ENCODE measurements at regions not wholly inside any gene's neighbourhood (a gene's known extent, or its start where the extent isn't known, plus 50 kb on each side); places are given as distances from the start of the nearest gene placed in this dataset.

GRCh38 chr10:81680359-81680758 is 194.6 kb upstream of the NRG3 start:
- Histone ChIP-seq H3K27ac (no peak overlapping the region), H3K4me1 (no peaks in the 10 kb centered on the region), H3K4me3 (no peak overlapping the region), H3K36me3 (no peaks in the 10 kb centered on the region), H3K9me3 (no peaks in the 10 kb centered on the region), H3K27me3 (no peaks in the 10 kb centered on the region)
- TF ChIP-seq EP300 (IDR thresholded peaks at IDR 0.05), result no peak
- TF ChIP-seq POLR2A (IDR thresholded peaks at IDR 0.05), result no peak
- TF ChIP-seq CTCF (IDR thresholded peaks at IDR 0.05), result no peak
- no peak for TF ChIP-seq POLR2AphosphoS5 (IDR thresholded peaks at IDR 0.05)
- WGBS, 2 donors (ENCODE audit: low coverage in 1 of 2), result 57% methylated on average over 1 of the region's 1 CpG; no CpG with 5 or more reads in 1 of the 2 donors
- ATAC-seq, result no peak

DNA sequence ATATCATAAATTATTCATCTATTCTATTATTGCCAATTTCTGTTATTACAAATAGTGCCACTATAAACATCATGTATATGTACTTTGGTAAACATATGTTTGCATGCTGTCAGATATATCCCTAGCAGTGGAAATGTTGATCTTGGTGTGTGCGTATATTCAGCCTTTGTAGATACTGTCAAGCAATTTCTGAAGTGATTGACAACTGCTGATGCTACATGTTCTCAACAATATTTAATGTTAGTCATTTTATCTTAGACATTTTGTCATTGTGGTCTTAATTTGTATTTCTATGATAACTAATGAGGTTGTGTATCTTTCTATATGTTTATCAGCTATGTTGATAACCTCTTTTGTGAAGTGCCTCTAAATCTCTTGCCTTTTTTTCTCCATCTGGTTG is 186.5 kb upstream of the NRG3 start:
- TF ChIP-seq POLR2A (IDR thresholded peaks at IDR 0.05) (no peak), CTCF (IDR thresholded peaks at IDR 0.05) (no peak), EP300 (IDR thresholded peaks at IDR 0.05) (no peak), POLR2AphosphoS5 (IDR thresholded peaks at IDR 0.05) (no peak)
- ATAC-seq, result no peak
- Histone ChIP-seq H3K4me3 (no peak overlapping the region), H3K27ac (no peak overlapping the region), H3K9me3 (no peaks in the 10 kb centered on the region), H3K4me1 (no peaks in the 10 kb centered on the region), H3K36me3 (no peaks in the 10 kb centered on the region), H3K27me3 (no peaks in the 10 kb centered on the region)
- 83 to 100% methylated on average over 1 of the region's 1 CpG for WGBS, 2 donors (ENCODE audit: low coverage in 1 of 2)

DNA sequence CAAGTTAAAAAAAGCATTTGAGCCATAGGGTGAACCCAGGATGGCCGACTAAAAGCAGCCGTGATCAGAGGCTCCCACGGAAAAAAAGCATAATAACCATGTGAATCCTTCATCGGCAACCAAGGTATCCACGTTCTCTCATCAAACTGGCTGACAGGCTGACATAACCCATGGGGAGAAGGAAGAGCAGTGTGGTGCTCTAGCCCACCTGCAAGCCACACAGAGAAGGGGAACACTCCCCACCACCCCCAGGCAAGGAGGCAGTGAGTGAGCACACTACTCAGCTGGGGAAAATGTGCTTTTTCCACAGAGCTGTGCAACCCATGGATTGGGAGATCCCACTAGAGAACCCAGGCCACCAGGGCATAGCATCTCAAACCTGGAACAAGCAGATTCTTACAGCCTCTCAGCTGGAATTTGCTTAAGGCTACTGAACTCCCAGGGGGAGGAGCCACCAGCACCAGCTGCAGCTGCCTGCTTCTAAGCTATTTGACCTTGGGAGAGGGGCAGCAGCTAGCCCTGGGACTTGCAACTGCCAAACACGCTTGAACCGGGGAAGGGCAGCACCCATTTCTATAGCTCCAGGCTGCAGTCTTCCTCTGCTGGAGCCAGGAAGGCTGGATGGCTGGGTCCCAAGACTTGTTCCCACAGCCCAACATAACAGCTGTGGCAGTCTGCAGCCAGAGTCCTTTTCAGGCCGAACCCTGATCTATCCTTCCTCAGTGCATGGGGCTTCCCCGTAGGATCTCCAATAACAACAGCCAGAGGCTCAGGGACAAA is 178.2 kb upstream of the NRG3 start:
- no peaks in the 10 kb centered on the region for H3K36me3 ChIP-seq
- ATAC-seq, result no peak
- no peak overlapping the region for H3K4me3 ChIP-seq
- WGBS, 2 donors (ENCODE audit: low coverage in 1 of 2), result 59 to 60% methylated on average over 5 of the region's 9 CpGs
- H3K27ac ChIP-seq, result no peak overlapping the region
- H3K27me3 ChIP-seq, result no peaks in the 10 kb centered on the region
- TF ChIP-seq CTCF (IDR thresholded peaks at IDR 0.05) (no peak), POLR2A (IDR thresholded peaks at IDR 0.05) (no peak), EP300 (IDR thresholded peaks at IDR 0.05) (no peak), POLR2AphosphoS5 (IDR thresholded peaks at IDR 0.05) (no peak)
- H3K4me1 ChIP-seq, result no peaks in the 10 kb centered on the region
- H3K9me3 ChIP-seq, result peaks cover 0 to 20% (median 0%) of the 10 kb centered on the region in 3 donors

DNA sequence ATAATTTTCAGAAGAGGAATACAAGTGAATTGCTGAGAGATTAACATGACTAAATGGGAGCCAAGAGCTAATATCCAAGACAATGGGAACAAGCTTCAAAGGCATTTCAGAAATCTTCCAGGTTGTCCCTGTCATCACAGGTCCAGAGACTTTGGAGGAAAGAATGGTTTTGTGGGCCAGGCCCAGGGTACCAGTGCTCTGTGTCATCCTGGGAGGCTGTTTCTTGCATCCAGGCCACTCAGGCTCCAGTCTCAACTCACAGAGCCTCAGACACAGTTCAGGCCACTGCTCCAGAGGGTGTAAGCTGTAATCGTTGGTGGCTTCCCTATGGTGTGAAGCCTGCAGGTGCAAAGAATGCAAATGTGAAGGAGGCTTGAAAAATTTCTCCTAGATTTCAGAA is 170.4 kb upstream of the NRG3 start:
- WGBS, 2 donors (ENCODE audit: low coverage in 1 of 2), result 0% methylated on average over 1 of the region's 1 CpG; no CpG with 5 or more reads in 1 of the 2 donors
- TF ChIP-seq POLR2AphosphoS5 (IDR thresholded peaks at IDR 0.05) (no peak), POLR2A (IDR thresholded peaks at IDR 0.05) (no peak), EP300 (IDR thresholded peaks at IDR 0.05) (no peak), CTCF (IDR thresholded peaks at IDR 0.05) (no peak)
- Histone ChIP-seq H3K27ac (no peak overlapping the region), H3K4me1 (no peaks in the 10 kb centered on the region), H3K36me3 (no peaks in the 10 kb centered on the region), H3K27me3 (no peaks in the 10 kb centered on the region), H3K9me3 (peaks cover 0 to 9% (median 0%) of the 10 kb centered on the region in 3 donors), H3K4me3 (no peak overlapping the region)
- ATAC-seq, result no peak

GRCh38 chr10:81708416-81708815 is 166.6 kb upstream of the NRG3 start:
- H3K27ac ChIP-seq, result no peak overlapping the region
- H3K4me1 ChIP-seq, result no peaks in the 10 kb centered on the region
- H3K4me3 ChIP-seq, result no peak overlapping the region
- no peak for ATAC-seq
- no peaks in the 10 kb centered on the region for H3K36me3 ChIP-seq
- no peaks in the 10 kb centered on the region for H3K27me3 ChIP-seq
- peaks cover 0 to 4% (median 0%) of the 10 kb centered on the region in 3 donors for H3K9me3 ChIP-seq
- WGBS, 2 donors (ENCODE audit: low coverage in 1 of 2), result 52 to 55% methylated on average over 4 to 5 of the region's 5 CpGs
- no peak for TF ChIP-seq POLR2A (IDR thresholded peaks at IDR 0.05)
- no peak for TF ChIP-seq EP300 (IDR thresholded peaks at IDR 0.05)
- no peak for TF ChIP-seq CTCF (IDR thresholded peaks at IDR 0.05)
- TF ChIP-seq POLR2AphosphoS5 (IDR thresholded peaks at IDR 0.05), result no peak
